ENCODE measurements at regions not wholly inside any gene's neighbourhood (a gene's known extent, or its start where the extent isn't known, plus 50 kb on each side); places are given as distances from the start of the nearest gene placed in this dataset.

DNA sequence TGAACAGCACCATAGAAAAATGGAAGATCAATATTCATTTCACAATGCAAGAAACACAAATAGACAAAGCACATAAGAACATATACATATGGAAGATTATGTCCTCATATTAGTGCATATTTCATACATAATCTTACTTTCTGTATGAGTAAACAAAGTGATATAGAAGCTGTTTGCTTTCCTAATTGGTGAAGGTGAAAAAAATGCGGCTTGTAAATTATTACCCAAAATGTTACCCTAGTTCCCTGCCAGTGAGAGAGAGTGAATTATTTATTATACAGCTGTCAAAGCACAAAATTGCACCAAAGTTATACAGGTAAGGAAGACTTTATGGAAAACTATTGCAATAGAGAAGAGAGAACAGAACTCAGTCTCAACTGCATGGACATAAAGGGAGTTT lies 1485.0 kb upstream of the CDH9 start:
- no peak overlapping the region for H3K4me3 ChIP-seq (ENCODE audit: low read depth in 1 of 3, low read length in 3 of 3)
- FAIRE-seq (no peak), DNase-seq (no peak)
- H3K27ac ChIP-seq (ENCODE audit: low read depth in 1 of 3, low read length in 2 of 3) = no peak overlapping the region
- no peaks in the 10 kb centered on the region for H3K4me1 ChIP-seq (ENCODE audit: control insufficient read depth in 3 of 3, insufficient read depth in 2 of 3, low read depth in 1 of 3, low read length in 2 of 3)
- no peaks in the 10 kb centered on the region for H3K27me3 ChIP-seq (ENCODE audit: control insufficient read depth in 3 of 3, insufficient read depth in 3 of 3, low read length in 3 of 3)
- no peaks in the 10 kb centered on the region for H3K36me3 ChIP-seq (ENCODE audit: control insufficient read depth in 3 of 3, insufficient read depth in 2 of 3, low read depth in 1 of 3, low read length in 3 of 3)
- H3K9me3 ChIP-seq (ENCODE audit: control insufficient read depth in 2 of 2, insufficient read depth in 1 of 2, low read depth in 1 of 2, low read length in 1 of 2) = peaks cover 1 to 4% of the 10 kb centered on the region in 2 donors
- WGBS, 3 donors = 80 to 95% (median 82%) methylated on average over 1 of the region's 1 CpG

DNA sequence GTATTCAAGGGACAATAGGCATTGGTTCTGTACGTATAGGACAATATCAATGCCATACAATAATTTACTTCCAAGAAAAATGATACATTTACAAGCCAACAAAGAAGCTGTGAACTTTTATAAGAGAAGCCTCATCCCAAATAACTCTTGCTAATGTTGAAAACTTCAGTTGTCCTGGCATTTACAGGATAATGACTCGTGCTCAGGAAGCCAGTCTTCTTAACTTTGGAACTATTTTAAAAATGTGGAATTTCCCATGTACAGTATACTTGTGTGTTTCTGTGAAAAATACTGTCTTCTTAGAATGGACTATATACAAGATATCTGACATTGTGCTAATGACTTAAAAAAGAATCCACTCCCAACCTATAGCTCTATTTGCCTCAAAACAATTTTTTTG lies 1479.3 kb upstream of the CDH9 start:
- Histone ChIP-seq H3K27me3 (ENCODE audit: control insufficient read depth in 3 of 3, insufficient read depth in 3 of 3, low read length in 3 of 3) (no peaks in the 10 kb centered on the region), H3K4me3 (ENCODE audit: low read depth in 1 of 3, low read length in 3 of 3) (no peak overlapping the region), H3K36me3 (ENCODE audit: control insufficient read depth in 3 of 3, insufficient read depth in 2 of 3, low read depth in 1 of 3, low read length in 3 of 3) (no peaks in the 10 kb centered on the region), H3K9me3 (ENCODE audit: control insufficient read depth in 2 of 2, insufficient read depth in 1 of 2, low read depth in 1 of 2, low read length in 1 of 2) (peaks cover 0 to 4% of the 10 kb centered on the region in 2 donors), H3K4me1 (ENCODE audit: control insufficient read depth in 3 of 3, insufficient read depth in 2 of 3, low read depth in 1 of 3, low read length in 2 of 3) (no peaks in the 10 kb centered on the region), H3K27ac (ENCODE audit: low read depth in 1 of 3, low read length in 2 of 3) (no peak overlapping the region)
- no peak for FAIRE-seq
- no peak for DNase-seq
- WGBS, 3 donors = 51 to 68% (median 51%) methylated on average over 2 of the region's 2 CpGs

DNA sequence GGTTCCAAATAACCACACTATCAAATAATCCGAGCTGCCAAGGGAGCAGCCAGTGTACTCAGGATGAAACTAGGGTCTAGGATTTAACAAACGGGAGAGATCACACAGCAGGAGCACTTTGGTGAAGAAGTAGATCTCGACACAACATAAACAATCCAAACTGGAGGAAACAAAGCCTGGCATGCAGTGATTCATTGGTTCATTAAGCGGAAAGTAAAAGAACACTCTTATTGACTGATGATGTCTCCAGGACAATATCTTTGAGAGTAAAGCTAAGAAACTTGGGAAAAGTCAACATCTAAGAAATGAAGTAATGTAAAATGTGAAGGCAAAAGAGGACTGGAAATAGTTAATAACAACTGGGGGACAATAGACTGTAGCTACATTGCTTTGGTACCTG lies 1478.3 kb upstream of the CDH9 start:
- WGBS, 3 donors = 38 to 41% (median 40%) methylated on average over 4 of the region's 4 CpGs
- H3K9me3 ChIP-seq (ENCODE audit: control insufficient read depth in 2 of 2, insufficient read depth in 1 of 2, low read depth in 1 of 2, low read length in 1 of 2) = peaks cover 0 to 4% of the 10 kb centered on the region in 2 donors
- DNase-seq (no peak), FAIRE-seq (no peak)
- H3K27me3 ChIP-seq (ENCODE audit: control insufficient read depth in 3 of 3, insufficient read depth in 3 of 3, low read length in 3 of 3) = no peaks in the 10 kb centered on the region
- H3K4me3 ChIP-seq (ENCODE audit: low read depth in 1 of 3, low read length in 3 of 3) = no peak overlapping the region
- H3K36me3 ChIP-seq (ENCODE audit: control insufficient read depth in 3 of 3, insufficient read depth in 2 of 3, low read depth in 1 of 3, low read length in 3 of 3) = no peaks in the 10 kb centered on the region
- no peak overlapping the region for H3K27ac ChIP-seq (ENCODE audit: low read depth in 1 of 3, low read length in 2 of 3)
- H3K4me1 ChIP-seq (ENCODE audit: control insufficient read depth in 3 of 3, insufficient read depth in 2 of 3, low read depth in 1 of 3, low read length in 2 of 3) = no peaks in the 10 kb centered on the region

DNA sequence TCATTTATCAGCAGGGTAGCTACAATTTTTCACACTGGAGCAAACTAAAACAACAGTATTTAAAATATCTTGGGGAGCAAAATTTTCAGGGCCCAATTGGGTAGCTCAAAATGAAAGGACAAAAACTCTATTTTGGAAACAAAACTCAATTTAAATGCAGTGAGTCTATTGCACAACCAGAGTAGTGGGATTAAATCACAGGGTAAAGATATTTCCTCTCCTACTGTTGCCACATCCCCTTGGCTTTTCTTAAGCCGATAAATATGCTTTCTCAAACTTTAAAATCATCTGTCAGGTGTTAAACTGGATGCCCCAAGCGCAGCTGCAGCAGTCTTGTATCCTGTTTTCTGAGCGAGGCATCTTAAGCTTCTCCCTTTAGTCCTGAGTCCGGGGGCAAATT lies 1474.3 kb upstream of the CDH9 start:
- Histone ChIP-seq H3K4me1 (ENCODE audit: control insufficient read depth in 3 of 3, insufficient read depth in 2 of 3, low read depth in 1 of 3, low read length in 2 of 3) (no peaks in the 10 kb centered on the region), H3K27ac (ENCODE audit: low read depth in 1 of 3, low read length in 2 of 3) (no peak overlapping the region), H3K36me3 (ENCODE audit: control insufficient read depth in 3 of 3, insufficient read depth in 2 of 3, low read depth in 1 of 3, low read length in 3 of 3) (no peaks in the 10 kb centered on the region), H3K9me3 (ENCODE audit: control insufficient read depth in 2 of 2, insufficient read depth in 1 of 2, low read depth in 1 of 2, low read length in 1 of 2) (peaks cover 0 to 2% of the 10 kb centered on the region in 2 donors), H3K4me3 (ENCODE audit: low read depth in 1 of 3, low read length in 3 of 3) (no peak overlapping the region), H3K27me3 (ENCODE audit: control insufficient read depth in 3 of 3, insufficient read depth in 3 of 3, low read length in 3 of 3) (no peaks in the 10 kb centered on the region)
- FAIRE-seq (no peak), DNase-seq (no peak)
- WGBS, 3 donors = 59 to 66% (median 63%) methylated on average over 4 of the region's 4 CpGs

DNA sequence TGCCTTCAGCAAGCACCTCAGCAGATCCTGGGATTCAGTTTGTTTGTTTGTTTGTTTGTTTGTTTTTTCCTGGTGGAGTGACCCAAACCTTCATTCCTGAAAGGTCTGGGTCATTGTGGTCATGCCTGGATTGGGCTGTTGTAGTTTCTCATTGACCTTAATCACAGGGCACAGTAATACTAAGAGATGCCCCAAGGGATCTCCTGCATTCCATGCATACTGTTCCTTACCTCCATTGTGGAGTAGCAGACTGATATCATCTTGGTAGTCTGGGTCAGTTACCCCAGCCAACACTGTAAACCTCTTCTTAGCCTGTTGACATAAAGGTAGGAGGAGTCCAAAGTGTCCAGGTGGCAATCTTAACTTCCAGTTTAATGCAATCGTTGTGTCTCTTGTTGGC lies 1466.7 kb upstream of the CDH9 start:
- Histone ChIP-seq H3K4me3 (ENCODE audit: low read depth in 1 of 3, low read length in 3 of 3) (no peak overlapping the region), H3K36me3 (ENCODE audit: control insufficient read depth in 3 of 3, insufficient read depth in 2 of 3, low read depth in 1 of 3, low read length in 3 of 3) (no peaks in the 10 kb centered on the region), H3K27ac (ENCODE audit: low read depth in 1 of 3, low read length in 2 of 3) (no peak overlapping the region), H3K27me3 (ENCODE audit: control insufficient read depth in 3 of 3, insufficient read depth in 3 of 3, low read length in 3 of 3) (no peaks in the 10 kb centered on the region), H3K4me1 (ENCODE audit: control insufficient read depth in 3 of 3, insufficient read depth in 2 of 3, low read depth in 1 of 3, low read length in 2 of 3) (no peaks in the 10 kb centered on the region), H3K9me3 (ENCODE audit: control insufficient read depth in 2 of 2, insufficient read depth in 1 of 2, low read depth in 1 of 2, low read length in 1 of 2) (peaks cover 0 to 11% of the 10 kb centered on the region in 2 donors)
- DNase-seq = no peak
- FAIRE-seq = no peak
- WGBS, 3 donors = 50 to 59% (median 52%) methylated on average over 1 of the region's 1 CpG

DNA sequence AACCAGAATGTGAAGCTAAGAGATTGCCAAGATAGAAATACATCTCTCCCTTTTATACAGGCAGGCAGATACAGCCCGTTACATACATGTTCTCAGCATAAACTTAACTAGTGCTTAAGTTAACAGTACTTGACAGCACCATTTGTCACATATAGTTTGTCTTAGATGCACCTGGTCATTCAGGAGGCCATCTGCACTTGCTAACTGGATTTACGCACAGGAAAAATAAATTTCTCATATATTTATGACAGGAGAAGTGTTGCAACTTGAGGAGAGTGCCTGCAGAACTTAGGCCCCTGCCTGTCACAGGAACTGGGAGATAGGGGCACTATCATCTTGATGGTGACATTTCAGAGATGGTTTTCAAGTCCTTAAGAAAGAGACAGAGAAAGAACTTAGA lies 1462.1 kb upstream of the CDH9 start:
- no peak for DNase-seq
- H3K9me3 ChIP-seq (ENCODE audit: control insufficient read depth in 2 of 2, insufficient read depth in 1 of 2, low read depth in 1 of 2, low read length in 1 of 2) = peaks cover 0 to 5% of the 10 kb centered on the region in 2 donors
- no peak for FAIRE-seq

DNA sequence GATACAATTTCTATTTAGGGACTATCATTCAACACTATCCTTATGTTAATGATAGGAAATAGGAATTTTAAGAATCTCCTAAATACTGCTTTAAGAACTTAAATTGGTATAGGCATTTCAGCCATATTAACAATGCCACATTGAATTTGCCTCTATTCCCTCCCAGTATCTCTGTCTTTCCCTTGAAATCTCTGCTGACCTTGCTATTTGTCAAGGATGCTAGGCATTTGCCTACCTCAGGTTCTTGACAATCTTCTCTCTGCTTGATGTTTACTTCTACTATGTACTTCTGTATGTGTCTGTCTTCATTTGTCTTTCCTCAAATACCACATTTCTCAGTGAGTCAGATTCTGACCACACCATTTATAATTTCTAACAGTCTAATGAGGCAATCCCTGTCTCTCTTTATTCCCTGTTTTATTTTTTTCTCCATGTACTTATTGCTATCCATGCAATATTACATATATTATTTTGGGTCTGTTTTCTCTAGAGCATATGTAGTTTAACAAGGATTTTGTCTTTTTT lies 1461.4 kb upstream of the CDH9 start:
- no peak for FAIRE-seq
- Histone ChIP-seq H3K27me3 (ENCODE audit: control insufficient read depth in 3 of 3, insufficient read depth in 3 of 3, low read length in 3 of 3) (no peaks in the 10 kb centered on the region), H3K4me3 (ENCODE audit: low read depth in 1 of 3, low read length in 3 of 3) (no peak overlapping the region), H3K27ac (ENCODE audit: low read depth in 1 of 3, low read length in 2 of 3) (no peak overlapping the region), H3K4me1 (ENCODE audit: control insufficient read depth in 3 of 3, insufficient read depth in 2 of 3, low read depth in 1 of 3, low read length in 2 of 3) (no peaks in the 10 kb centered on the region), H3K36me3 (ENCODE audit: control insufficient read depth in 3 of 3, insufficient read depth in 2 of 3, low read depth in 1 of 3, low read length in 3 of 3) (no peaks in the 10 kb centered on the region), H3K9me3 (ENCODE audit: control insufficient read depth in 2 of 2, insufficient read depth in 1 of 2, low read depth in 1 of 2, low read length in 1 of 2) (no peaks in the 10 kb centered on the region)
- no peak for DNase-seq

More for the DNA sequence above, 1462.1 kb upstream of the CDH9 start:
- no peak overlapping the region for H3K4me3 ChIP-seq (ENCODE audit: low read depth in 1 of 3, low read length in 3 of 3)
- no peaks in the 10 kb centered on the region for H3K4me1 ChIP-seq (ENCODE audit: control insufficient read depth in 3 of 3, insufficient read depth in 2 of 3, low read depth in 1 of 3, low read length in 2 of 3)
- H3K27ac ChIP-seq (ENCODE audit: low read depth in 1 of 3, low read length in 2 of 3) = no peak overlapping the region
- WGBS, 3 donors = 59 to 74% (median 66%) methylated on average over 2 of the region's 2 CpGs
- no peaks in the 10 kb centered on the region for H3K36me3 ChIP-seq (ENCODE audit: control insufficient read depth in 3 of 3, insufficient read depth in 2 of 3, low read depth in 1 of 3, low read length in 3 of 3)
- no peaks in the 10 kb centered on the region for H3K27me3 ChIP-seq (ENCODE audit: control insufficient read depth in 3 of 3, insufficient read depth in 3 of 3, low read length in 3 of 3)

DNA sequence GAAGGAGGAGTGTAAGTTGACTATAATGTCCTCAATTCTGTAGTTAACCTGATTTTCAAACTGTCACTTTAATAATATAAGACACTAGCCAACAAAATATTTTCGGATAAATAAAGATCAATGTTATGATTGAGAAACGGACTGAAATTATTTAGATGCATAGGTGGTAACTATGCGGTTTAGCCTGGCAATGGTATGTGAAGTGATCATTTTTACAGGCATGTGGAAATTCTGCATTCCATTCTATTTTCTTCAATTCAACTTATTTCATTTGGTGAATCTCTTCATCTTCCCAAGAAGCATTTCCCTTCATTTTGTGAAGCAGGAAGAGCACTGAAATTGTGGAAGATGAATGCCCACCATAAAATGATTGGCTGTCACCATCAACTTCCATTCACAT lies 1457.5 kb upstream of the CDH9 start:
- DNase-seq (no peak), FAIRE-seq (no peak)
- 85 to 90% (median 90%) methylated on average over 3 of the region's 3 CpGs for WGBS, 3 donors
- no peak overlapping the region for H3K27ac ChIP-seq (ENCODE audit: low read depth in 1 of 3, low read length in 2 of 3)
- no peaks in the 10 kb centered on the region for H3K36me3 ChIP-seq (ENCODE audit: control insufficient read depth in 3 of 3, insufficient read depth in 2 of 3, low read depth in 1 of 3, low read length in 3 of 3)
- no peaks in the 10 kb centered on the region for H3K4me1 ChIP-seq (ENCODE audit: control insufficient read depth in 3 of 3, insufficient read depth in 2 of 3, low read depth in 1 of 3, low read length in 2 of 3)
- no peak overlapping the region for H3K4me3 ChIP-seq (ENCODE audit: low read depth in 1 of 3, low read length in 3 of 3)
- no peaks in the 10 kb centered on the region for H3K9me3 ChIP-seq (ENCODE audit: control insufficient read depth in 2 of 2, insufficient read depth in 1 of 2, low read depth in 1 of 2, low read length in 1 of 2)
- no peaks in the 10 kb centered on the region for H3K27me3 ChIP-seq (ENCODE audit: control insufficient read depth in 3 of 3, insufficient read depth in 3 of 3, low read length in 3 of 3)

DNA sequence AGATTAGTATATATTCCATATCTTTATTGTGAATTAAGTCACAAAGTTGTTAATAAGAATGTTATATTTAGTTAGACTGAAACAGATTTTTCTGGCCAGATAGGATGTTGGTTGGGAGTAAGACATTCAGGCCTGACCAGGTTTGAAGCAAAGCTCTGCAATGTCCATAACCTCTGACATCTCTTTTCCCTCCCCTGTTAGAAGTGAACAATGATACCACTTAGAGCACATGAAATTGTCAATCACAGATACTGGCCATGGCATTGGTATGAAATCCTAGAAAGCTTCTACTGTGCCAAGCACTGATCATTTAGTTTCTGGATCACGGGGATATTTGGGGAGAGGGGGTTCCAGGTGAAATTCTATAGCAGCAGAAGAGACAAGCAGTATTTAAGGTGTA lies 1455.1 kb upstream of the CDH9 start:
- FAIRE-seq = no peak
- Histone ChIP-seq H3K27ac (ENCODE audit: low read depth in 1 of 3, low read length in 2 of 3) (no peak overlapping the region), H3K9me3 (ENCODE audit: control insufficient read depth in 2 of 2, insufficient read depth in 1 of 2, low read depth in 1 of 2, low read length in 1 of 2) (peaks cover 0 to 1% of the 10 kb centered on the region in 2 donors), H3K4me1 (ENCODE audit: control insufficient read depth in 3 of 3, insufficient read depth in 2 of 3, low read depth in 1 of 3, low read length in 2 of 3) (no peaks in the 10 kb centered on the region), H3K27me3 (ENCODE audit: control insufficient read depth in 3 of 3, insufficient read depth in 3 of 3, low read length in 3 of 3) (no peaks in the 10 kb centered on the region), H3K4me3 (ENCODE audit: low read depth in 1 of 3, low read length in 3 of 3) (no peak overlapping the region), H3K36me3 (ENCODE audit: control insufficient read depth in 3 of 3, insufficient read depth in 2 of 3, low read depth in 1 of 3, low read length in 3 of 3) (no peaks in the 10 kb centered on the region)
- 63 to 87% (median 74%) methylated on average over 1 of the region's 1 CpG for WGBS, 3 donors
- DNase-seq = no peak

Measured in small intestine (tissue), 7 donors.